GM18517 (cell line): ENCODE measurements at regions not wholly inside any gene's neighbourhood (a gene's known extent, or its start where the extent isn't known, plus 50 kb on each side); places are given as distances from the start of the nearest gene placed in this dataset.
"Not testable (repeated sequence)": the region's sequence is repeated elsewhere in the genome, so short reads cannot be mapped to it uniquely, and the experiment has no call there.

Experiments used
- ATAC-seq: cut with Tn5 transposase; IDR thresholded peaks from one replicate; pipeline ENCODE4 v1.9.1; 2021; ENCODE audit warnings: mild to moderate bottlenecking, moderate library complexity; ENCODE audit not compliant: unreplicated experiment

- ATAC-seq, result not testable (repeated sequence)
Observed at GRCh38 chr6:134537765-134538164, 219.9 kb upstream of the SGK1 start.

GRCh38 chr6:134537146-134537555 is 219.2 kb upstream of the SGK1 start:
- ATAC-seq, result no peak

GRCh38 chr6:134535831-134536230 is 217.9 kb upstream of the SGK1 start:
- no peak for ATAC-seq

- no peak for ATAC-seq
Observed at GRCh38 chr6:134534708-134535149, 216.8 kb upstream of the SGK1 start.

GRCh38 chr6:134533991-134534390 is 216.1 kb upstream of the SGK1 start:
- no peak for ATAC-seq

GRCh38 chr6:134532694-134533624 is 215.0 kb upstream of the SGK1 start:
- ATAC-seq, result no peak

GRCh38 chr6:134531611-134532010 is 213.7 kb upstream of the SGK1 start:
- ATAC-seq, result no peak

GRCh38 chr6:134531188-134531551 is 213.3 kb upstream of the SGK1 start:
- ATAC-seq, result no peak

- ATAC-seq, result no peak
Observed at GRCh38 chr6:134529921-134530320, 212.0 kb upstream of the SGK1 start.

- no peak for ATAC-seq
Observed at GRCh38 chr6:134529305-134529704, 211.4 kb upstream of the SGK1 start.

- ATAC-seq, result no peak
Observed at GRCh38 chr6:134527108-134527787, 209.3 kb upstream of the SGK1 start.

- ATAC-seq, result no peak
Observed at GRCh38 chr6:134525190-134525868, 207.4 kb upstream of the SGK1 start.

- ATAC-seq, result no peak
Observed at GRCh38 chr6:134523903-134524650, 206.2 kb upstream of the SGK1 start.

- no peak for ATAC-seq
Observed at GRCh38 chr6:134523051-134523450, 205.1 kb upstream of the SGK1 start.

- no peak for ATAC-seq
Observed at GRCh38 chr6:134521116-134521501, 203.2 kb upstream of the SGK1 start.

- ATAC-seq, result no peak
Observed at GRCh38 chr6:134520181-134521115, 202.5 kb upstream of the SGK1 start.

GRCh38 chr6:134519465-134519864 is 201.6 kb upstream of the SGK1 start:
- peak; percentile 67 for ATAC-seq

GRCh38 chr6:134517868-134518267 is 200.0 kb upstream of the SGK1 start:
- no peak for ATAC-seq

GRCh38 chr6:134517145-134517658 is 199.3 kb upstream of the SGK1 start:
- ATAC-seq, result no peak

GRCh38 chr6:134516582-134516981 is 198.7 kb upstream of the SGK1 start:
- no peak for ATAC-seq
